Nephron (organoid): ENCODE measurements at regions not wholly inside any gene's neighbourhood (a gene's known extent, or its start where the extent isn't known, plus 50 kb on each side); places are given as distances from the start of the nearest gene placed in this dataset.

Experiments used
- H3K27ac Mint-ChIP-seq, 3 experiments: 2 replicates each; pipeline ENCODE4 v1.8.0; 2020; ENCODE audit warnings: mixed read lengths in 3 of 3, mild to moderate bottlenecking in 2 of 3, moderate library complexity in 1 of 3
- H3K27me3 Mint-ChIP-seq: 2 replicates; pipeline ENCODE4 v1.8.0; 2021; ENCODE audit warnings: low read depth, mild to moderate bottlenecking, moderate library complexity, mixed read lengths
- H3K36me3 Mint-ChIP-seq: 2 replicates; pipeline ENCODE4 v1.8.0; 2020; ENCODE audit warnings: low read depth, mixed read lengths
- H3K4me1 Mint-ChIP-seq: 2 replicates; pipeline ENCODE4 v1.8.0; 2020; ENCODE audit warnings: mixed read lengths
- H3K4me3 Mint-ChIP-seq, 3 experiments: 2 replicates each; pipeline ENCODE4 v1.8.0; 2020; ENCODE audit warnings: mild to moderate bottlenecking in 3 of 3, mixed read lengths in 3 of 3, moderate library complexity in 2 of 3
- H3K9me3 Mint-ChIP-seq: 2 replicates; pipeline ENCODE4 v1.8.0; 2020; ENCODE audit warnings: mixed read lengths
- CTCF ChIP-seq, 3 experiments: fragments of 200-600 bp; sonication (generic); IDR thresholded peaks; one replicate each; pipeline ENCODE4 v1.5.0; 2021; ENCODE audit warnings: antibody characterized with exemption in 3 of 3; ENCODE audit not compliant: unreplicated experiment in 3 of 3

- Mint-ChIP-seq H3K4me3 (no peak overlapping the region), H3K4me1 (peaks cover 15% of the 10 kb centered on the region), H3K36me3 (no peaks in the 10 kb centered on the region), H3K27ac (peak overlapping the region in 1 of 3 experiments; percentile 60), H3K9me3 (no peaks in the 10 kb centered on the region), H3K27me3 (no peaks in the 10 kb centered on the region)
- TF ChIP-seq CTCF (IDR thresholded peaks at IDR 0.05; ENCODE audit: unreplicated experiment in 3 of 3), result no peak
These were observed 557.2 kb downstream of the INHBA start for GRCh38 chr7:41145656-41146055.

GRCh38 chr7:41142904-41143473, 559.9 kb downstream of the INHBA start:
- peaks cover 5% of the 10 kb centered on the region for H3K4me1 Mint-ChIP-seq
- no peak for TF ChIP-seq CTCF (IDR thresholded peaks at IDR 0.05; ENCODE audit: unreplicated experiment in 3 of 3)
- no peaks in the 10 kb centered on the region for H3K27me3 Mint-ChIP-seq
- no peak overlapping the region for H3K27ac Mint-ChIP-seq
- no peaks in the 10 kb centered on the region for H3K36me3 Mint-ChIP-seq
- H3K4me3 Mint-ChIP-seq, result no peak overlapping the region
- no peaks in the 10 kb centered on the region for H3K9me3 Mint-ChIP-seq

- Mint-ChIP-seq H3K9me3 (no peaks in the 10 kb centered on the region), H3K4me3 (no peak overlapping the region), H3K4me1 (no peaks in the 10 kb centered on the region), H3K36me3 (no peaks in the 10 kb centered on the region), H3K27ac (no peak overlapping the region), H3K27me3 (peaks cover 4% of the 10 kb centered on the region)
- no peak for TF ChIP-seq CTCF (IDR thresholded peaks at IDR 0.05; ENCODE audit: unreplicated experiment in 3 of 3)
These were observed 563.1 kb downstream of the INHBA start for GRCh38 chr7:41139789-41140188.

GRCh38 chr7:41136551-41136950, 566.3 kb downstream of the INHBA start:
- Mint-ChIP-seq H3K27me3 (peaks cover 4% of the 10 kb centered on the region), H3K27ac (no peak overlapping the region), H3K9me3 (no peaks in the 10 kb centered on the region), H3K4me3 (no peak overlapping the region), H3K36me3 (no peaks in the 10 kb centered on the region), H3K4me1 (peaks cover 11% of the 10 kb centered on the region)
- TF ChIP-seq CTCF (IDR thresholded peaks at IDR 0.05; ENCODE audit: unreplicated experiment in 3 of 3), result no peak

GRCh38 chr7:41135511-41135910, 567.4 kb downstream of the INHBA start:
- Mint-ChIP-seq H3K27ac (no peak overlapping the region), H3K4me3 (no peak overlapping the region), H3K4me1 (peaks cover 11% of the 10 kb centered on the region), H3K36me3 (no peaks in the 10 kb centered on the region), H3K9me3 (no peaks in the 10 kb centered on the region), H3K27me3 (peaks cover 4% of the 10 kb centered on the region)
- no peak for TF ChIP-seq CTCF (IDR thresholded peaks at IDR 0.05; ENCODE audit: unreplicated experiment in 3 of 3)
